H1 (cell line): ENCODE measurements at regions not wholly inside any gene's neighbourhood (a gene's known extent, or its start where the extent isn't known, plus 50 kb on each side); places are given as distances from the start of the nearest gene placed in this dataset.

Source experiments
- CTCF ChIA-PET: fragments of 300-600 bp; sonication (Branson Sonifier 250); formaldehyde crosslinking; loops from one replicate; lab custom pipeline; 2021; ENCODE audit not compliant: partially characterized antibody; lab: Charles Lee
- POLR2A ChIA-PET: fragments of 300-600 bp; sonication (Branson Sonifier 250); formaldehyde crosslinking; loops from one replicate; lab custom pipeline; 2021; ENCODE audit warnings: inconsistent platforms; ENCODE audit not compliant: partially characterized antibody; lab: Charles Lee
- DNase-seq, 2 experiments: peaks; one replicate each; pipeline versions ENCODE4 v3.0.0 to v3.0.0-alpha.2; 2010 to 2022; ENCODE audit warnings: low spot score in 2 of 2, low read depth in 1 of 2, mixed read lengths in 1 of 2
- FAIRE-seq: peaks from 2 replicates; lab custom pipeline; 2011; peaks lifted over from hg19 to GRCh38; lab: Jason Lieb, UNC
- H2AFZ ChIP-seq: 2 replicates; pipeline ENCODE4 v1.8.1; 2012; ENCODE audit warnings: low read length, inconsistent platforms
- H2AK5ac ChIP-seq: 2 replicates; pipeline ENCODE4 v1.6.1; 2013; ENCODE audit warnings: low read depth, low read length
- H2BK120ac ChIP-seq: replicated peaks from 2 replicates; pipeline ENCODE3; 2013; ENCODE audit warnings: low read depth, low read length, inconsistent platforms
- H2BK12ac ChIP-seq: 2 replicates; pipeline ENCODE4 v1.6.1; 2013; ENCODE audit warnings: low read depth, low read length
- H2BK15ac ChIP-seq: 2 replicates; pipeline ENCODE4 v1.6.1; 2013; ENCODE audit warnings: low read length
- H2BK20ac ChIP-seq: 2 replicates; pipeline ENCODE4 v1.6.1; 2013; ENCODE audit warnings: low read length
- H2BK5ac ChIP-seq: 2 replicates; pipeline ENCODE4 v1.6.1; 2013; ENCODE audit warnings: low read depth, low read length
- H3K14ac ChIP-seq: 2 replicates; pipeline ENCODE4 v1.6.1; 2013; ENCODE audit warnings: inconsistent platforms; ENCODE audit not compliant: insufficient read length
- H3K18ac ChIP-seq: 2 replicates; pipeline ENCODE4 v1.6.1; 2013; ENCODE audit warnings: low read length; ENCODE audit errors: extremely low read depth
- H3K23ac ChIP-seq: 2 replicates; pipeline ENCODE4 v1.6.1; 2013; ENCODE audit warnings: inconsistent platforms; ENCODE audit not compliant: insufficient read length
- H3K23me2 ChIP-seq: 2 replicates; pipeline ENCODE4 v1.6.1; 2013; ENCODE audit warnings: low read depth, low read length
- H3K27ac ChIP-seq: 2 replicates; pipeline ENCODE4 v1.6.1; 2011; ENCODE audit warnings: low read depth, low read length, inconsistent platforms
- H3K27me3 ChIP-seq, 4 experiments: replicated peaks in 1 of 4; 1 replicate in 1 of 4; 2 replicates in 3 of 4; pipeline versions ENCODE4 v1.6.1 to v1.8.1; 2011 to 2013; ENCODE audit warnings: low read length in 3 of 4, mild to moderate bottlenecking in 3 of 4, inconsistent platforms in 2 of 4, mixed read lengths in 2 of 4, moderate library complexity in 1 of 4; ENCODE audit not compliant: control insufficient read depth in 3 of 4, insufficient read depth in 3 of 4; ENCODE audit errors: extremely low read depth in 1 of 4
- H3K36me3 ChIP-seq, 4 experiments: 2 replicates each; pipeline versions ENCODE4 v1.6.1 to v1.8.1; 2011 to 2013; ENCODE audit warnings: mild to moderate bottlenecking in 4 of 4, low read length in 3 of 4, moderate library complexity in 2 of 4, control low read depth in 1 of 4, inconsistent platforms in 1 of 4; ENCODE audit not compliant: insufficient read depth in 4 of 4, control insufficient read depth in 2 of 4
- H3K4ac ChIP-seq: replicated peaks from 2 replicates; pipeline ENCODE3; 2013; ENCODE audit warnings: low read length, low read depth, mixed read lengths, inconsistent platforms; ENCODE audit not compliant: insufficient read length
- H3K4me1 ChIP-seq, 4 experiments: replicated peaks in 1 of 4; 1 replicate in 1 of 4; 2 replicates in 3 of 4; pipeline versions ENCODE4 v1.6.1 to v1.8.1; 2011 to 2013; ENCODE audit warnings: low read length in 3 of 4, inconsistent platforms in 2 of 4, mixed read lengths in 1 of 4; ENCODE audit not compliant: insufficient read depth in 4 of 4, control insufficient read depth in 3 of 4
- H3K4me2 ChIP-seq, 2 experiments: 2 replicates each; pipeline versions ENCODE4 v1.6.1 to v1.8.1; 2011 to 2013; ENCODE audit warnings: low read depth in 2 of 2, low read length in 2 of 2, control low read depth in 1 of 2, inconsistent platforms in 1 of 2, mild to moderate bottlenecking in 1 of 2; ENCODE audit not compliant: insufficient read depth in 1 of 2
- H3K4me3 ChIP-seq, 4 experiments: fragments of 200-600, 300-600 bp in 1 of 4; sonication (generic), shearing (Covaris generic), sonication (Bioruptor Twin) in 1 of 4; 2 replicates each; pipeline versions ENCODE4 v1.5.1 to v1.8.1; 2011 to 2016; ENCODE audit warnings: low read length in 4 of 4, low read depth in 3 of 4, control low read depth in 2 of 4, inconsistent platforms in 2 of 4, mild to moderate bottlenecking in 2 of 4, mixed read lengths in 1 of 4, moderate library complexity in 1 of 4; ENCODE audit not compliant: insufficient read depth in 2 of 4; ENCODE audit errors: extremely low read depth in 1 of 4
- H3K56ac ChIP-seq: replicated peaks from 2 replicates; pipeline ENCODE3; 2013; ENCODE audit warnings: low read depth, mild to moderate bottlenecking, mixed read lengths, low read length, inconsistent platforms; ENCODE audit not compliant: insufficient read length
- H3K79me1 ChIP-seq: 2 replicates; pipeline ENCODE4 v1.6.1; 2013; ENCODE audit warnings: low read depth, low read length, control low read depth
- H3K79me2 ChIP-seq, 2 experiments: 2 replicates each; pipeline versions ENCODE4 v1.6.1 to v1.8.1; 2012 to 2013; ENCODE audit warnings: low read length in 2 of 2, mild to moderate bottlenecking in 2 of 2, inconsistent platforms in 1 of 2; ENCODE audit not compliant: insufficient read depth in 2 of 2, control insufficient read depth in 1 of 2
- H3K9ac ChIP-seq, 4 experiments: replicated peaks in 1 of 4; 1 replicate in 1 of 4; 2 replicates in 3 of 4; pipeline versions ENCODE4 v1.6.1 to v1.8.1; 2011 to 2013; ENCODE audit warnings: low read depth in 3 of 4, low read length in 3 of 4, control low read depth in 2 of 4, mild to moderate bottlenecking in 2 of 4, moderate library complexity in 2 of 4, inconsistent platforms in 1 of 4; ENCODE audit errors: extremely low read depth in 1 of 4
- H3K9me3 ChIP-seq, 2 experiments: 2 replicates each; pipeline versions ENCODE4 v1.6.1 to v1.8.1; 2012 to 2013; ENCODE audit warnings: mild to moderate bottlenecking in 2 of 2, moderate library complexity in 2 of 2, control low read depth in 1 of 2, inconsistent platforms in 1 of 2, low read depth in 1 of 2, low read length in 1 of 2, mixed read lengths in 1 of 2; ENCODE audit not compliant: insufficient read depth in 2 of 2
- H4K20me1 ChIP-seq, 2 experiments: replicated peaks in 1 of 2; 2 replicates each; pipeline versions ENCODE3 to v1.8.1; 2011 to 2013; ENCODE audit warnings: inconsistent platforms in 2 of 2, low read length in 2 of 2, mild to moderate bottlenecking in 1 of 2; ENCODE audit not compliant: insufficient read depth in 2 of 2, control insufficient read depth in 1 of 2
- H4K5ac ChIP-seq: 2 replicates; pipeline ENCODE4 v1.6.1; 2013; ENCODE audit warnings: low read length, low read depth, mixed read lengths, inconsistent platforms; ENCODE audit not compliant: insufficient read length
- H4K8ac ChIP-seq: 2 replicates; pipeline ENCODE4 v1.8.0; 2013; ENCODE audit warnings: mild to moderate bottlenecking, moderate library complexity, low read length, inconsistent platforms; ENCODE audit not compliant: insufficient read depth; ENCODE audit errors: extremely low read depth
- H4K91ac ChIP-seq: replicated peaks from 2 replicates; pipeline ENCODE3; 2013; ENCODE audit warnings: low read length, mixed read lengths, inconsistent platforms; ENCODE audit not compliant: insufficient read length
- TAF7 ChIP-seq: optimal IDR thresholded peaks from 2 replicates; pipeline ENCODE3; 2011; ENCODE audit warnings: low read depth, mild to moderate bottlenecking, inconsistent platforms, low read length, moderate library complexity, borderline replicate concordance
- ZNF274 ChIP-seq: IDR thresholded peaks from 2 replicates; pipeline ENCODE4 v1.7.0; 2012; ENCODE audit warnings: low read length, borderline replicate concordance; ENCODE audit errors: extremely low read depth
- WGBS, 2 experiments: shearing (Covaris generic) in 1 of 2; methylation state at CpG; one replicate each; pipeline versions ENCODE4 v1.1.6 to v1.1.7; 2013 to 2015; ENCODE audit warnings: low lambda C conversion rate in 2 of 2, mixed read lengths in 2 of 2, inconsistent platforms in 1 of 2, low coverage in 1 of 2, missing lambda C conversion rate in 1 of 2; ENCODE audit not compliant: insufficient replicate concordance in 2 of 2, insufficient coverage in 1 of 2, insufficient read length in 1 of 2; ENCODE audit errors: extremely low coverage in 1 of 2, missing lambda C conversion rate in 1 of 2; 5-methylcytosine and 5-hydroxymethylcytosine counted together

- Histone ChIP-seq H3K27me3 (no peaks in the 10 kb centered on the region), H3K79me2 (no peaks in the 10 kb centered on the region), H3K36me3 (no peaks in the 10 kb centered on the region), H3K9me3 (peaks cover 2 to 3% of the 10 kb centered on the region in 2 experiments; a peak in 2 of 4 replicates), H3K79me1 (no peaks in the 10 kb centered on the region), H4K20me1 (no peaks in the 10 kb centered on the region), H3K23me2 (no peaks in the 10 kb centered on the region), H3K14ac (no peak overlapping the region), H2AFZ (no peak overlapping the region), H3K4me2 (no peak overlapping the region), H2BK20ac (no peak overlapping the region), H3K4ac (no peak overlapping the region), H3K9ac (no peak overlapping the region), H3K56ac (no peak overlapping the region), H3K18ac (no peak overlapping the region), H2AK5ac (no peak overlapping the region), H3K4me1 (no peaks in the 10 kb centered on the region), H3K27ac (no peak overlapping the region), H2BK120ac (no peak overlapping the region), H3K23ac (no peak overlapping the region), H4K5ac (no peak overlapping the region), H2BK15ac (no peak overlapping the region), H2BK5ac (no peak overlapping the region), H2BK12ac (no peak overlapping the region), H3K4me3 (no peak overlapping the region), H4K91ac (no peak overlapping the region), H4K8ac (no peak overlapping the region)
- DNase-seq (no peak), FAIRE-seq (no peak)
- no peak for TF ChIP-seq ZNF274
- no peak for TF ChIP-seq TAF7
- 83% methylated on average over 2 of the region's 2 CpGs; no CpG with 5 or more reads in 1 of the 2 experiments for WGBS, 2 experiments
- CTCF ChIA-PET = interaction anchor here (0.9 kb wide), 1 partner anchor 261 kb away, joined by 3 read pairs; no protein-coding TSS in a partner anchor
- POLR2A ChIA-PET = no interaction called here
Observed at GRCh38 chr3:59469948-59470723, 420.3 kb upstream of the CFAP20DC start.
